Prostate gland (tissue), 2 donors: ENCODE measurements at regions not wholly inside any gene's neighbourhood (a gene's known extent, or its start where the extent isn't known, plus 50 kb on each side); places are given as distances from the start of the nearest gene placed in this dataset.

Source experiments
- DNase-seq: peaks from one replicate; pipeline ENCODE4 v3.0.0-alpha.2; 2019; ENCODE audit warnings: low spot score
- H3K27ac ChIP-seq, 2 donors: fragments of 200-600 bp; sonication (generic); 2 replicates each; pipeline ENCODE4 v1.5.1; 2017 to 2019
- H3K27me3 ChIP-seq: fragments of 200-600 bp; sonication (generic); replicated peaks from 2 replicates; pipeline ENCODE4 v1.5.1; 2019; ENCODE audit not compliant: insufficient read depth
- H3K36me3 ChIP-seq, 2 donors: fragments of 200-600 bp; sonication (generic); 1 replicate in 1 of 2; 2 replicates in 1 of 2; pipeline versions ENCODE4 v1.5.1 to v1.8.1; 2017 to 2019
- H3K4me1 ChIP-seq: fragments of 200-600 bp; sonication (generic); replicated peaks from 2 replicates; pipeline ENCODE4 v1.5.1; 2019
- H3K4me3 ChIP-seq, 2 donors: fragments of 200-600 bp; sonication (generic); 2 replicates each; pipeline ENCODE4 v1.5.1; 2017 to 2019
- H3K9me3 ChIP-seq: fragments of 200-600 bp; sonication (generic); 2 replicates; pipeline ENCODE4 v1.5.1; 2017
- CTCF ChIP-seq, 4 experiments: fragments of 200-600 bp in 2 of 4; fragments of 450-650 bp in 2 of 4; sonication (generic) in 2 of 4; IDR thresholded peaks; 1 replicate in 3 of 4; 2 replicates in 1 of 4; pipeline ENCODE4 v1.5.1; 2016 to 2019; ENCODE audit warnings: antibody characterized with exemption in 4 of 4, mild to moderate bottlenecking in 2 of 4, moderate library complexity in 2 of 4
- POLR2A ChIP-seq: fragments of 450-650 bp; IDR thresholded peaks from one replicate; pipeline ENCODE4 v1.6.1; 2016; ENCODE audit warnings: antibody characterized with exemption, mild to moderate bottlenecking
- POLR2AphosphoS5 ChIP-seq: sonication (generic); formaldehyde crosslinking; IDR thresholded peaks from one replicate; pipeline ENCODE4 v1.6.1; 2017; ENCODE audit warnings: antibody characterized with exemption
- WGBS: methylation state at CpG from one replicate; pipeline ENCODE4 v1.1.5; 2018; 5-methylcytosine and 5-hydroxymethylcytosine counted together
- intact Hi-C: fragments of 100-400 bp; cut with DNase I; formaldehyde crosslinking; loops from one replicate; pipeline ENCODE4 v1.14.2; 2022

- H3K36me3 ChIP-seq = no peaks in the 10 kb centered on the region
- no peak for DNase-seq
- no peaks in the 10 kb centered on the region for H3K4me1 ChIP-seq
- no peak overlapping the region for H3K27ac ChIP-seq
- 94% methylated on average over 2 of the region's 2 CpGs for WGBS
- no peaks in the 10 kb centered on the region for H3K27me3 ChIP-seq
- TF ChIP-seq POLR2A (no peak), POLR2AphosphoS5 (no peak), CTCF (IDR thresholded peaks at IDR 0.05) (no peak)
- intact Hi-C loops = no loop called here
- no peaks in the 10 kb centered on the region for H3K9me3 ChIP-seq
- no peak overlapping the region for H3K4me3 ChIP-seq
Measured at GRCh38 chr9:82716821-82717220, 346.1 kb downstream of the RASEF start.

- Histone ChIP-seq H3K4me3 (no peak overlapping the region), H3K9me3 (no peaks in the 10 kb centered on the region), H3K27me3 (no peaks in the 10 kb centered on the region), H3K4me1 (no peaks in the 10 kb centered on the region), H3K36me3 (no peaks in the 10 kb centered on the region), H3K27ac (no peak overlapping the region)
- 72% methylated on average over 1 of the region's 1 CpG for WGBS
- intact Hi-C loops = no loop called here
- TF ChIP-seq POLR2A (no peak), CTCF (IDR thresholded peaks at IDR 0.05) (no peak), POLR2AphosphoS5 (no peak)
- no peak for DNase-seq
Measured at GRCh38 chr9:82720515-82720914, 342.4 kb downstream of the RASEF start.

GRCh38 chr9:82721593-82721992, 341.3 kb downstream of the RASEF start:
- WGBS = 9% methylated on average over 1 of the region's 1 CpG
- TF ChIP-seq POLR2AphosphoS5 (no peak), POLR2A (no peak), CTCF (IDR thresholded peaks at IDR 0.05) (no peak)

GRCh38 chr9:82722051-82722450, 340.9 kb downstream of the RASEF start:
- H3K27me3 ChIP-seq = no peaks in the 10 kb centered on the region
- H3K27ac ChIP-seq = no peak overlapping the region
- H3K9me3 ChIP-seq = no peaks in the 10 kb centered on the region
- H3K36me3 ChIP-seq = no peaks in the 10 kb centered on the region
- TF ChIP-seq CTCF (IDR thresholded peaks at IDR 0.05) (no peak), POLR2AphosphoS5 (no peak)
- no peaks in the 10 kb centered on the region for H3K4me1 ChIP-seq
- H3K4me3 ChIP-seq = no peak overlapping the region
- intact Hi-C loops = no loop called here
- DNase-seq = no peak
- 58% methylated on average over 1 of the region's 1 CpG for WGBS

More at GRCh38 chr9:82721593-82721992, 341.3 kb downstream of the RASEF start:
- no peaks in the 10 kb centered on the region for H3K4me1 ChIP-seq
- no peaks in the 10 kb centered on the region for H3K9me3 ChIP-seq
- H3K27me3 ChIP-seq = no peaks in the 10 kb centered on the region
- intact Hi-C loops = no loop called here
- no peak for DNase-seq
- no peaks in the 10 kb centered on the region for H3K36me3 ChIP-seq
- H3K4me3 ChIP-seq = no peak overlapping the region
- H3K27ac ChIP-seq = no peak overlapping the region

GRCh38 chr9:82722561-82722960, 340.4 kb downstream of the RASEF start:
- intact Hi-C loops = no loop called here
- WGBS = 28% methylated on average over 2 of the region's 2 CpGs
- TF ChIP-seq POLR2A = no peak
- no peak for TF ChIP-seq CTCF (IDR thresholded peaks at IDR 0.05)
- no peak for TF ChIP-seq POLR2AphosphoS5
- no peaks in the 10 kb centered on the region for H3K36me3 ChIP-seq
- no peaks in the 10 kb centered on the region for H3K9me3 ChIP-seq
- H3K4me1 ChIP-seq = no peaks in the 10 kb centered on the region
- H3K27ac ChIP-seq = no peak overlapping the region
- no peak overlapping the region for H3K4me3 ChIP-seq
- no peak for DNase-seq
- no peaks in the 10 kb centered on the region for H3K27me3 ChIP-seq
